Stimulated activated CD8-positive, alpha-beta memory T cell treated with anti-CD3 and anti-CD28 coated beads, Interleukin-7, amount 100 ng/mL, for 48 hours (primary cell): ENCODE measurements at regions not wholly inside any gene's neighbourhood (a gene's known extent, or its start where the extent isn't known, plus 50 kb on each side); places are given as distances from the start of the nearest gene placed in this dataset.

Experiments used
- DNase-seq, 2 donors: peaks; one replicate each; pipeline ENCODE4 v3.0.0-alpha.2; 2020; ENCODE audit warnings: low read depth in 1 of 2; ENCODE audit errors: extremely low read depth in 1 of 2

GRCh38 chr2:11040992-11041391 lies 114.3 kb upstream of the SLC66A3 start:
- no peak for DNase-seq

GRCh38 chr2:11042841-11043240 lies 112.4 kb upstream of the SLC66A3 start:
- no peak for DNase-seq

GRCh38 chr2:11043245-11043644 lies 112.0 kb upstream of the SLC66A3 start:
- DNase-seq: no peak

- no peak for DNase-seq
These were observed 111.1 kb upstream of the SLC66A3 start for GRCh38 chr2:11044201-11044600.

GRCh38 chr2:11045294-11045693 lies 110.0 kb upstream of the SLC66A3 start:
- DNase-seq: no peak

- no peak for DNase-seq
These were observed 106.8 kb upstream of the SLC66A3 start for GRCh38 chr2:11048335-11049008.

- DNase-seq: no peak
These were observed 104.7 kb upstream of the SLC66A3 start for GRCh38 chr2:11050565-11050964.

GRCh38 chr2:11051280-11051679 lies 104.0 kb upstream of the SLC66A3 start:
- DNase-seq: no peak

GRCh38 chr2:11053546-11053945 lies 101.7 kb upstream of the SLC66A3 start:
- no peak for DNase-seq

GRCh38 chr2:11054783-11055678 lies 100.2 kb upstream of the SLC66A3 start:
- DNase-seq: no peak

- DNase-seq: no peak
These were observed 99.5 kb upstream of the SLC66A3 start for GRCh38 chr2:11055679-11056215.

GRCh38 chr2:11056614-11057013 lies 98.7 kb upstream of the SLC66A3 start:
- no peak for DNase-seq

- no peak for DNase-seq
These were observed 98.2 kb upstream of the SLC66A3 start for GRCh38 chr2:11057031-11057430.

- DNase-seq: no peak
These were observed 97.1 kb upstream of the SLC66A3 start for GRCh38 chr2:11058129-11058528.

GRCh38 chr2:11060376-11061169 lies 94.7 kb upstream of the SLC66A3 start:
- no peak for DNase-seq

GRCh38 chr2:11065833-11066485 lies 89.3 kb upstream of the SLC66A3 start:
- DNase-seq: no peak

- no peak for DNase-seq
These were observed 87.8 kb upstream of the SLC66A3 start for GRCh38 chr2:11067221-11068078.

- DNase-seq: no peak
These were observed 87.1 kb upstream of the SLC66A3 start for GRCh38 chr2:11068079-11068741.

- no peak for DNase-seq
These were observed 86.3 kb upstream of the SLC66A3 start for GRCh38 chr2:11068856-11069526.
